B cell (primary cell): ENCODE measurements at regions not wholly inside any gene's neighbourhood (a gene's known extent, or its start where the extent isn't known, plus 50 kb on each side); places are given as distances from the start of the nearest gene placed in this dataset.

Experiments used
- ATAC-seq: fragments of 200-7000 bp; cut with Tn5 transposase; one replicate; pipeline ENCODE4 v1.10.0; 2021; ENCODE audit warnings: low read depth, mild to moderate bottlenecking, moderate number of reproducible peaks, moderate library complexity
- CTCF ChIA-PET: fragments of 350-600 bp; sonication (Branson Sonifier 250); formaldehyde crosslinking; loops from one replicate; lab custom pipeline; 2021; ENCODE audit warnings: antibody characterized with exemption, inconsistent platforms; lab: Charles Lee
- POLR2A ChIA-PET: fragments of 350-600 bp; sonication (Branson Sonifier 250); formaldehyde crosslinking; loops from one replicate; lab custom pipeline; 2021; ENCODE audit warnings: antibody characterized with exemption; lab: Charles Lee
- DNase-seq: peaks from one replicate; pipeline ENCODE4 v3.0.0; 2013
- H2AFZ ChIP-seq: 2 replicates; pipeline ENCODE4 v1.6.1; 2012; ENCODE audit warnings: mild to moderate bottlenecking, low read depth, low read length; ENCODE audit not compliant: insufficient read depth, poor library complexity, severe bottlenecking
- H3K27ac ChIP-seq, 2 donors: 1 replicate in 1 of 2; 2 replicates in 1 of 2; pipeline ENCODE4 v1.5.1; 2012 to 2013; ENCODE audit warnings: low read length in 2 of 2, mild to moderate bottlenecking in 2 of 2, moderate library complexity in 1 of 2
- H3K27me3 ChIP-seq, 4 experiments: fragments of 200-600 bp in 1 of 4; sonication (generic) in 1 of 4; replicated peaks in 1 of 4; 1 replicate in 2 of 4; 2 replicates in 2 of 4; pipeline versions ENCODE4 v1.6.1 to v1.7.0; 2013 to 2016; ENCODE audit warnings: low read length in 3 of 4, mild to moderate bottlenecking in 2 of 4, mixed read lengths in 1 of 4, moderate library complexity in 1 of 4; ENCODE audit not compliant: insufficient read depth in 4 of 4, control insufficient read depth in 3 of 4; ENCODE audit errors: control extremely low read depth in 1 of 4
- H3K36me3 ChIP-seq, 2 experiments: replicated peaks in 1 of 2; 1 replicate in 1 of 2; 2 replicates in 1 of 2; pipeline versions ENCODE4 v1.6.1 to v1.7.1; 2013; ENCODE audit warnings: low read length in 1 of 2; ENCODE audit not compliant: insufficient read depth in 2 of 2, control insufficient read depth in 1 of 2; ENCODE audit errors: control extremely low read depth in 1 of 2, extremely low read depth in 1 of 2
- H3K4me1 ChIP-seq, 2 donors: fragments of 200-600 bp in 1 of 2; sonication (generic) in 1 of 2; 1 replicate in 1 of 2; 2 replicates in 1 of 2; pipeline versions ENCODE4 v1.5.1 to v1.6.1; 2013 to 2017; ENCODE audit warnings: low read length in 2 of 2; ENCODE audit not compliant: control insufficient read depth in 2 of 2, insufficient read depth in 2 of 2
- H3K4me2 ChIP-seq: replicated peaks from 2 replicates; pipeline ENCODE3; 2012; ENCODE audit warnings: mild to moderate bottlenecking, low read depth, low read length; ENCODE audit not compliant: poor library complexity, severe bottlenecking
- H3K4me3 ChIP-seq, 5 experiments: fragments of 200-600 bp in 1 of 5; sonication (generic) in 1 of 5; 1 replicate in 3 of 5; 2 replicates in 2 of 5; pipeline versions ENCODE4 v1.5.1 to v1.7.0; 2011 to 2016; ENCODE audit warnings: low read length in 4 of 5, mild to moderate bottlenecking in 4 of 5, low read depth in 2 of 5, control low read depth in 1 of 5, moderate library complexity in 1 of 5; ENCODE audit not compliant: insufficient read depth in 1 of 5; ENCODE audit errors: control extremely low read depth in 1 of 5, extremely low read depth in 1 of 5
- H3K79me2 ChIP-seq: fragments of 200-600 bp; sonication (generic); one replicate; pipeline ENCODE4 v1.6.0; 2016; ENCODE audit warnings: low read length; ENCODE audit not compliant: control insufficient read depth, insufficient read depth
- H3K9ac ChIP-seq: fragments of 200-600 bp; sonication (generic); 2 replicates; pipeline ENCODE4 v1.6.1; 2017; ENCODE audit warnings: mild to moderate bottlenecking, low read length, moderate library complexity
- H3K9me3 ChIP-seq, 3 donors: one replicate each; pipeline versions ENCODE4 v1.6.1 to v1.7.1; 2013; ENCODE audit warnings: low read length in 2 of 3; ENCODE audit not compliant: control insufficient read depth in 2 of 3, insufficient read depth in 1 of 3; ENCODE audit errors: control extremely low read depth in 1 of 3
- H4K20me1 ChIP-seq: 2 replicates; pipeline ENCODE4 v1.6.0; 2012; ENCODE audit warnings: mild to moderate bottlenecking, low read length; ENCODE audit not compliant: insufficient read depth, control insufficient read depth, poor library complexity, severe bottlenecking
- H3K27ac Mint-ChIP-seq: one replicate; pipeline ENCODE4 v1.8.0; 2021; ENCODE audit warnings: mixed read lengths
- H3K27me3 Mint-ChIP-seq: one replicate; pipeline ENCODE4 v1.8.0; 2021; ENCODE audit warnings: mixed read lengths
- H3K4me1 Mint-ChIP-seq: one replicate; pipeline ENCODE4 v1.8.0; 2021; ENCODE audit warnings: mixed read lengths
- H3K4me3 Mint-ChIP-seq: one replicate; pipeline ENCODE4 v1.8.0; 2021; ENCODE audit warnings: mixed read lengths
- H3K9me3 Mint-ChIP-seq: one replicate; pipeline ENCODE4 v1.8.0; 2022; ENCODE audit warnings: mixed read lengths; ENCODE audit not compliant: insufficient read depth
- EZH2 ChIP-seq: IDR thresholded peaks from 2 replicates; pipeline ENCODE4 v1.6.1; 2012; ENCODE audit warnings: borderline replicate concordance, low read depth, mild to moderate bottlenecking, moderate library complexity, low read length; ENCODE audit not compliant: insufficient read depth, poor library complexity, severe bottlenecking
- WGBS: methylation state at CpG from one replicate; pipeline ENCODE4 v1.1.5; 2013; ENCODE audit warnings: missing lambda C conversion rate; ENCODE audit not compliant: insufficient coverage; 5-methylcytosine and 5-hydroxymethylcytosine counted together
- intact Hi-C: fragments of 100-400 bp; cut with micrococcal nuclease; formaldehyde crosslinking; loops from one replicate; pipeline ENCODE4 v1.10.0; 2022
- TF ChIP-seq, protein P1 (sequence below): fragments of 200-600 bp; IDR thresholded peaks from one replicate; pipeline ENCODE4 v1.8.0; 2022; ENCODE audit warnings: antibody characterized with exemption, mild to moderate bottlenecking

DNA sequence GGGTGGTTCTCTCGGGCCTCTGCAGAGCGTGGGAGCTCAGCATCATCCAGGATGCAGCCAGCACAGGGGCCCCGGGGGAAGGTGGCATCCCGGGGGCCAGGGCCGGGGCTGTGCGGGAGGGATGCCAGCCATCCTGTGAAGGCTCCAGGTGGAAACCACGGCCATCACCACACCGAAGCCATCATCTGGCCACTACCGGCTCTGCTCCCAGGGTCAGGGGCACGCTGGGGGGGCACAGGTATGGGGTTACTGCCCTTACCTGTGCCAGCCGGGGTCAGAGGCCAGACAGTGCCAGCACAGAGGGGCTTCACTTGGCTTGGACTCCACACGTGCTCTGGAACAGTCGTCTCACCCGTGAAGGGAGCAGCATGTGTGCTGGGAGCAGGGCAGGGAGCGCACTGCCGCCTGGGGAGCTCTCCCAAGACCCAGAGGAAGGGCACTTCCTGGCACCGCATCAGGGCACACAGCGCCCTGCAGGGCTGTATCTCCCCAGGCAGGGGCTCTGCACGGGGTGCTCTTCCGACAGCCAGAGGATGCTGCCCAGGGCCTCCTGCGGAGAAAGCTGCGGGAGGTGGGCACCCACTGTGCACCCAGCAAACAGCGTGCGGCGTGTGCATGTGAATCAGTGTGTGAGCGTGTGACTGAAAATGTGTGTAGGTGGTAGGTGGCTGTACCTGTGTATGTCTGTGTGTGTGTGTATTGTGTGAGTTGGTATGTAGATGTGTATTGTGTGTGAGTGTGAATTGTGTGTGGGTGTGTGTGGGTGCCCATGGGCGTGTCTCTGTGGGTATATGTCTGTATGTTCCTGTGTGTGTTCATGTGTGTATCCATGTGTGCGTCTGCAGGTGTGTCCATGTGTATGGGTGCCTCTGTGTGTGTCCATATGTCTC is 75.0 kb downstream of the PTGR3 start:
- intact Hi-C loops = no loop called here
- H4K20me1 ChIP-seq = no peaks in the 10 kb centered on the region
- H3K27ac Mint-ChIP-seq = no peak overlapping the region
- H3K27me3 ChIP-seq = no peaks in the 10 kb centered on the region
- peaks cover 0 to 8% (median 0%) of the 10 kb centered on the region in 3 donors for H3K9me3 ChIP-seq
- DNase-seq = no peak
- H3K9ac ChIP-seq = no peak overlapping the region
- peaks cover 7% of the 10 kb centered on the region for H3K27me3 Mint-ChIP-seq
- H3K9me3 Mint-ChIP-seq = no peaks in the 10 kb centered on the region
- no peak overlapping the region for H2AFZ ChIP-seq
- WGBS = 94% methylated on average over 28 of the region's 28 CpGs
- no peaks in the 10 kb centered on the region for H3K4me1 Mint-ChIP-seq
- no peak for TF ChIP-seq EZH2
- TF ChIP-seq, protein P1, sequence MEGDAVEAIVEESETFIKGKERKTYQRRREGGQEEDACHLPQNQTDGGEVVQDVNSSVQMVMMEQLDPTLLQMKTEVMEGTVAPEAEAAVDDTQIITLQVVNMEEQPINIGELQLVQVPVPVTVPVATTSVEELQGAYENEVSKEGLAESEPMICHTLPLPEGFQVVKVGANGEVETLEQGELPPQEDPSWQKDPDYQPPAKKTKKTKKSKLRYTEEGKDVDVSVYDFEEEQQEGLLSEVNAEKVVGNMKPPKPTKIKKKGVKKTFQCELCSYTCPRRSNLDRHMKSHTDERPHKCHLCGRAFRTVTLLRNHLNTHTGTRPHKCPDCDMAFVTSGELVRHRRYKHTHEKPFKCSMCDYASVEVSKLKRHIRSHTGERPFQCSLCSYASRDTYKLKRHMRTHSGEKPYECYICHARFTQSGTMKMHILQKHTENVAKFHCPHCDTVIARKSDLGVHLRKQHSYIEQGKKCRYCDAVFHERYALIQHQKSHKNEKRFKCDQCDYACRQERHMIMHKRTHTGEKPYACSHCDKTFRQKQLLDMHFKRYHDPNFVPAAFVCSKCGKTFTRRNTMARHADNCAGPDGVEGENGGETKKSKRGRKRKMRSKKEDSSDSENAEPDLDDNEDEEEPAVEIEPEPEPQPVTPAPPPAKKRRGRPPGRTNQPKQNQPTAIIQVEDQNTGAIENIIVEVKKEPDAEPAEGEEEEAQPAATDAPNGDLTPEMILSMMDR = no peak
- no peaks in the 10 kb centered on the region for H3K79me2 ChIP-seq
- no peaks in the 10 kb centered on the region for H3K36me3 ChIP-seq
- no peak overlapping the region for H3K4me3 Mint-ChIP-seq
- H3K4me3 ChIP-seq = no peak overlapping the region
- no peak for ATAC-seq
- no peak overlapping the region for H3K4me2 ChIP-seq
- no peak overlapping the region for H3K27ac ChIP-seq
- H3K4me1 ChIP-seq = no peaks in the 10 kb centered on the region
- CTCF ChIA-PET = no interaction called here
- POLR2A ChIA-PET = no interaction called here

DNA sequence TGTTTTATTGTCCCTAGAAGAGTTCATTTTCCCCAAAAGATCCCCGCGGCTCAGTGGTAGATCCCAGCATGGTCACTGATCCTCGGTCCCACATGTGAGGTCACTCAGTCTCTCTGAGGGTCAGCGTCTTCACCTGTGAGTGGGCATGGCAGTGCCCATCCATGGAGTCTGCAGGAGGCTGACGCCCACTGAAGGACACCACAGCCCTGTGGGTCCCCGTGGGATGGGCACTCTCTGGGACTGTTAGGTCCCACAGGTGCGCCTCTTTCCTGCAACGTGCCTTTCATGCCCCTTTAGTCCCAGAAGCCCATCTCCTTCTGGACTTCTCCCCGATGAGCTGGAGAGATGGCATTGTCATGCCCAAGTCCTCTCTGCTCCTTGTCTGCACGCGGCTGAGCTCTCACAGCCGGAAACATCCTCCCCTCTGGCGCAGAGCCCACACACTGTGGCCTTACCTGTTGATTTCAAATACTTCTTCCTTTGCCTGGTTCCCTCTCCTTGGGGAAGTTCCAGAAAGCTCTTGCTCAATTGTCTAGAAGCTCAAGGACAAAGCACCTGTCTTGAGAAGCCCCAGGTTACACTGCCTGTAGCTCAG is 75.9 kb downstream of the PTGR3 start:
- no peaks in the 10 kb centered on the region for H3K4me1 ChIP-seq
- Mint-ChIP-seq H3K27ac (no peak overlapping the region), H3K4me1 (no peaks in the 10 kb centered on the region), H3K27me3 (peaks cover 7% of the 10 kb centered on the region), H3K9me3 (no peaks in the 10 kb centered on the region), H3K4me3 (no peak overlapping the region)
- H4K20me1 ChIP-seq = no peaks in the 10 kb centered on the region
- ChIA-PET POLR2A (no interaction called here), CTCF (no interaction called here)
- ATAC-seq (no peak), DNase-seq (no peak)
- no peak overlapping the region for H3K4me3 ChIP-seq
- no peak for TF ChIP-seq EZH2
- TF ChIP-seq, protein P1 = no peak
- no peaks in the 10 kb centered on the region for H3K79me2 ChIP-seq
- H3K4me2 ChIP-seq = no peak overlapping the region
- H3K27ac ChIP-seq = no peak overlapping the region
- H3K9ac ChIP-seq = no peak overlapping the region
- H3K36me3 ChIP-seq = no peaks in the 10 kb centered on the region
- WGBS = 90% methylated on average over 13 of the region's 13 CpGs
- intact Hi-C loops = no loop called here
- H3K9me3 ChIP-seq = peaks cover 0 to 8% (median 0%) of the 10 kb centered on the region in 3 donors
- H2AFZ ChIP-seq = no peak overlapping the region
- H3K27me3 ChIP-seq = no peaks in the 10 kb centered on the region
